ENCODE measurements at regions not wholly inside any gene's neighbourhood (a gene's known extent, or its start where the extent isn't known, plus 50 kb on each side); places are given as distances from the start of the nearest gene placed in this dataset.

DNA sequence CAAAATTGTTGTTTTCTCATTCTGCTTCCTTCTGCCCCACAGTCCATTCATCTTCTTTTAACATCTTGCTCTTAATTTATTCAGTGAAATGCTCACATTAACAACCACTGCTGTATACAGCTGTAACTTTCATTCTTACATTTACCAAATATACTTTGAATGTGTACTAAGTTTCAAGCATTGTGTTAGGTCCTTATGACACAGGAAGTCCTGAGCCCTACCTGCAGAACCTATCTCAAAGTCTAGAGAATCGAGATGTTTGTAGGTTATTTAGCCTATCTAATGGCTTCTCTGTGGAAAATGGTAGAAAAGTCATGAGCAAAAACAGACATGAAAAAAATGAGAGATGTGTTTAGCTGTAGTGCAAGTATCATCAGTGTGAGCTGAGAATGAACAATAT, 117.6 kb upstream of the MGAT4C start:
- no peak for DNase-seq (ENCODE audit: extremely low read depth, low read depth, low spot score)

DNA sequence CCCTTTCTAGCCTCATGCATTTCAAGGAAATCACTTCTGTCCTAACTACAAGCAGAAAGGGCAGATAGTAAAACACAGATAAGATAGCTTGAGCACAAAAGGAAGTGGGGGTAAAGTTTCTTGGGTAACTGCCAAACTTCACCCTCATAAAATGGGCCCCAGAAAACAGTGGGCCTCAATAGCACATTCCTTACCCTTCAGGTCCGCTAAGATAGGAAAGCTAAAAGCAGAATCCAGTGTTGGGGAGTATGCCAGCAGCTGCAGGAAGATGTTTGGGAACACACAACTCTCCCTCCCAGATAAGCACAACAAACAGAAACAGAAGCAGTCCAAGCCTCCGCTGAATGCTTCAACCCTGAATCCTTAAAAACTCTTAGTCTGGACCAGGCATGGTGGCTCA, 110.9 kb upstream of the MGAT4C start:
- no peak for DNase-seq (ENCODE audit: extremely low read depth, low read depth, low spot score)

DNA sequence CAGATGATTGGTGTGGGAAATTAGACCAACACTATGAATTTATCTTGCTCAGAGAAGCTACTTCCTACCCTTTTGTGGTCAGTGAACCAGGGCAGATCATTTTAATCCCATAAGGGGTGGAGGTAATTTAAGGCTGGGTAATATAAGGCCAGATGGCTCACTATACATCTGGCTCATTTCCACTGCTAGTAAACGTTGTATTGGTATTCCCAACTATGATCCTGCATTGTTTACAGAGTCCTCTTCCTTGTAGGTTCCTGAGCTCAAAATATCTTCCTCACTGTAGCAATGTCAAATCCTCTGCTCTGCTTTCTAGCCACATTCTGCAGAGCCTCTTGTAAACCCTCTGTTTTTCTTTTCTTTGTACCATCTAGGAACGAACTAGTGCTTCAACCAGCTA, 93.0 kb upstream of the MGAT4C start:
- no peak for DNase-seq (ENCODE audit: extremely low read depth, low read depth, low spot score)

DNA sequence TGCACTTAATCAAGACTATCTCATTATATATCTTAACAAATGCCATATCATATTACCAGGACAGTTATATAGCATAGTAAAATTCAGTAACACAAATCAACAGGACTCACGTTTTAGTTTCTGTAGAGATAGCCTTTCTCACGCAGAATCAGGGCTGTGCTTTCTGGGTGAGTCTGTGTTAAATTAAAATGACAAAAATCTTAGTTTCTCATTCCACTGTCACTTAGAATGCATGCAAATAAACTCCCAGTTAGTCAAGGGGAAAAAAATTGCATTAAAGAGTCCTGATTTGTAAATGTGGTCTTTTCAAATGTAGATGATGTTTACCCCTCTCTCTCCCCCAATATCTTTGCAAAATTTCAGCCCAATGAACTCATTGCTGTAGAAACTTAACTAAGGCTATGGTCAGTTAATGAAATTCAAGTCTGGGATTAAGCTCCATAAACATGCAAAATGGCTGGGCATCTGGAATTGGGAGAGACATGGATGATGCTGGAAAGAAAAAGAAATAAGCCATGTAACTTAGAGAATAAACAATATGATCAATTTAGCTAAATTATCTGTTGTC, 77.8 kb upstream of the MGAT4C start:
- no peak for DNase-seq (ENCODE audit: extremely low read depth, low read depth, low spot score)

DNA sequence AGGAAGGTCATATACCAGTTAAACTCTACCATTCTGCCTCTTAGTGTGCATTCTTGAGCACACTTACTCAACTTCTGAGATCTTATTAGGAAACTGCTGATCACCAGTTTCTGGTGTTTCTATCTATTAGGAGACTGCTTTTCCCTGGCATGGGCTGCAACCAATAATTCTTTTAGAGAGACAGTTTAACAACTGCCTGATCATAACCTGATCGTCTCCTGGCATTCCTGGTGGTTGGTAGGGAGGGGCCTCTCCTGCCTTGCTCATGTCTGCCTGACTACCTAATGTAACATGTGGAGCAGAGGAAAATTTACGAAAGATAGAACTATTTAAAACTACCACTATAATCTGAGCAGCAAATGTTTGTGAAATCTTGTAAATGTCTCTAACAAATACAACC, 75.3 kb upstream of the MGAT4C start:
- no peak for DNase-seq (ENCODE audit: extremely low read depth, low read depth, low spot score)

DNA sequence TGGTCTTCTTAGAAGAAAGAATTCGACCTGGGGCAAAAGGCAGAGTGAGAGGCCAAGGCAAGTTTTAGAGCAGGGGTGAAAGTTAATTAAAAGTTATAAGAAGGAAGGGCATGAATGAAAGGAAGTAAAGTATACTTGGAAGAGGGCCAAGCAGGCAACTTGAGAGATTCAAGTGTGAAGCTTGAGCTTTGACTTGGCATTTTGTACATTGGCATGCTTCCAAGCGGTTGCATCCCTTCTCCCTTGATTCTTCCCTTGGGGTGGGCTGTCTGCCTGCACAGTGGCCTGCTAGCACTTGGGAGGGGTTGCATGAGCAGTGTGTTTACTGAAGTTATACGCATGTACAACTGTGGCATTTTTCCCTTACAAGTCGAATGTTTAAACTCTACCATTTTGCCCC, 74.8 kb upstream of the MGAT4C start:
- DNase-seq (ENCODE audit: extremely low read depth, low read depth, low spot score), result no peak

DNA sequence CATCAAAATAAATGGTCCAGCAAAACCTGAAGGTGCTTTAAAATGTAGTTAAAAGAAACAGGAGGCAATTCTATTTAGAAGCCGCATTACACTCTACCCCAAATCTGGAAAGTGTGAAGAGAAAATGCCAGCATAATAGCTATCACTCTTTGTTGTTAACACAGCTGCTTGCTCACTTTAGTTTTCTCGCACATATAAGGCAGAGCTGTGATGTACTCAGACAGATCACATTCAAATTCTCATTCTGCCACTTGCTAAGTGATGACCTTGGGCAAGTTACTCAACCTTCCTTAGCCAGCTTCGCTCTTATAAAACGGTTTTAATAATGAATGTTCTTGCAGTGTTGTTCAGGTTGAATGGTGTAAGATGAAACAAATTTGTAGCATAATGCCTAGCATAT, 56.0 kb upstream of the MGAT4C start:
- no peak for DNase-seq (ENCODE audit: extremely low read depth, low read depth, low spot score)
